Activated gamma-delta T cell (primary cell): ENCODE measurements at regions not wholly inside any gene's neighbourhood (a gene's known extent, or its start where the extent isn't known, plus 50 kb on each side); places are given as distances from the start of the nearest gene placed in this dataset.

ENCODE experiments used
- DNase-seq: peaks from one replicate; lab custom pipeline; 2025; lab: John Stamatoyannopoulos, UW

GRCh38 chr22:49158741-49159564 lies 668.7 kb downstream of the BRD1 start:
- DNase-seq, result no peak

GRCh38 chr22:49157529-49158339 lies 669.9 kb downstream of the BRD1 start:
- no peak for DNase-seq

- no peak for DNase-seq
These were observed 670.9 kb downstream of the BRD1 start for GRCh38 chr22:49156662-49157285.

- no peak for DNase-seq
These were observed 671.7 kb downstream of the BRD1 start for GRCh38 chr22:49155770-49156580.

GRCh38 chr22:49155039-49155769 lies 672.5 kb downstream of the BRD1 start:
- no peak for DNase-seq

- DNase-seq, result no peak
These were observed 673.2 kb downstream of the BRD1 start for GRCh38 chr22:49154433-49154832.

- no peak for DNase-seq
These were observed 673.8 kb downstream of the BRD1 start for GRCh38 chr22:49153921-49154320.

GRCh38 chr22:49152939-49153770 lies 674.5 kb downstream of the BRD1 start:
- DNase-seq, result no peak

GRCh38 chr22:49152127-49152938 lies 675.3 kb downstream of the BRD1 start:
- DNase-seq, result no peak

GRCh38 chr22:49151256-49152126 lies 676.2 kb downstream of the BRD1 start:
- DNase-seq, result no peak

GRCh38 chr22:49150801-49151221 lies 676.9 kb downstream of the BRD1 start:
- no peak for DNase-seq

- DNase-seq, result no peak
These were observed 677.7 kb downstream of the BRD1 start for GRCh38 chr22:49149721-49150608.

GRCh38 chr22:49148895-49149418 lies 678.7 kb downstream of the BRD1 start:
- no peak for DNase-seq

- DNase-seq, result no peak
These were observed 680.0 kb downstream of the BRD1 start for GRCh38 chr22:49147617-49148175.

GRCh38 chr22:49147171-49147570 lies 680.5 kb downstream of the BRD1 start:
- DNase-seq, result no peak

GRCh38 chr22:49146511-49146910 lies 681.2 kb downstream of the BRD1 start:
- DNase-seq, result no peak

- DNase-seq, result no peak
These were observed 683.9 kb downstream of the BRD1 start for GRCh38 chr22:49143812-49144211.
